HepG2 (cell line): ENCODE measurements at regions not wholly inside any gene's neighbourhood (a gene's known extent, or its start where the extent isn't known, plus 50 kb on each side); places are given as distances from the start of the nearest gene placed in this dataset.

Source experiments
- ATAC-seq: fragments of 200-7000 bp; cut with Tn5 transposase; 3 replicates; pipeline ENCODE4 v1.9.1; 2020; ENCODE audit warnings: mild to moderate bottlenecking, moderate library complexity
- BruUV-seq: library from RNA; stranded (reverse); fragments of 400-500 nt; replicated peaks from 2 replicates; lab custom pipeline; 2021; lab: Mats Ljungman, UMichigan
- CTCF ChIA-PET: fragments of 300-600 bp; formaldehyde crosslinking; extraction: SDS; loops from one replicate; lab custom pipeline; 2021; ENCODE audit warnings: low total read pairs, inconsistent platforms, low intra/inter-chr PET ratio; lab: Yijun Ruan, JAX
- POLR2A ChIA-PET: fragments of 350-600 bp; sonication (Branson Sonifier 250); formaldehyde crosslinking; loops from one replicate; lab custom pipeline; 2020; ENCODE audit warnings: antibody characterized with exemption, inconsistent platforms; lab: Yijun Ruan, JAX
- DNase-seq: peaks from one replicate; pipeline ENCODE4 v3.0.0-alpha.2; 2015; ENCODE audit warnings: low spot score
- FAIRE-seq: peaks from 3 replicates; lab custom pipeline; 2011; peaks lifted over from hg19 to GRCh38; lab: Jason Lieb, UNC
- H2AFZ ChIP-seq: one replicate; pipeline ENCODE4 v1.6.1; 2011; ENCODE audit warnings: low read length, inconsistent platforms
- H3K27ac ChIP-seq: fragments of 300-600 bp; 3 replicates; pipeline ENCODE4 v1.8.0; 2011; ENCODE audit warnings: mixed run types, mild to moderate bottlenecking, mixed read lengths, low read length, inconsistent platforms; ENCODE audit not compliant: insufficient read depth; ENCODE audit errors: extremely low read length
- H3K27me3 ChIP-seq, 2 experiments: fragments of 200-600 bp in 1 of 2; 2 replicates in 1 of 2; 3 replicates in 1 of 2; pipeline versions ENCODE4 v1.6.0 to v1.8.0; 2011; ENCODE audit warnings: low read length in 2 of 2, mild to moderate bottlenecking in 2 of 2, moderate library complexity in 2 of 2, inconsistent platforms in 1 of 2; ENCODE audit not compliant: insufficient read depth in 2 of 2, control insufficient read depth in 1 of 2
- H3K36me3 ChIP-seq, 2 experiments: fragments of 200-600 bp in 1 of 2; replicated peaks in 1 of 2; 2 replicates in 1 of 2; 3 replicates in 1 of 2; pipeline versions ENCODE4 v1.5.1 to v1.8.0; 2011; ENCODE audit warnings: low read length in 2 of 2, inconsistent platforms in 1 of 2; ENCODE audit not compliant: insufficient read depth in 2 of 2, control insufficient read depth in 1 of 2
- H3K4me1 ChIP-seq: 2 replicates; pipeline ENCODE4 v1.5.1; 2012; ENCODE audit warnings: low read length, inconsistent platforms; ENCODE audit not compliant: insufficient read depth
- H3K4me2 ChIP-seq: 2 replicates; pipeline ENCODE4 v1.6.0; 2011; ENCODE audit warnings: low read depth, low read length, inconsistent platforms
- H3K4me3 ChIP-seq, 3 experiments: fragments of 200-600 bp in 1 of 3; sonication (generic), shearing (Covaris generic) in 1 of 3; replicated peaks in 1 of 3; 2 replicates each; pipeline ENCODE4 v1.5.1; 2011 to 2016; ENCODE audit warnings: low read length in 3 of 3, inconsistent platforms in 2 of 3, low read depth in 2 of 3, mild to moderate bottlenecking in 2 of 3, control low read depth in 1 of 3, mixed read lengths in 1 of 3; ENCODE audit not compliant: insufficient read depth in 1 of 3
- H3K79me2 ChIP-seq: one replicate; pipeline ENCODE4 v1.6.1; 2011; ENCODE audit warnings: low read length, inconsistent platforms; ENCODE audit not compliant: insufficient read depth
- H3K9ac ChIP-seq: 2 replicates; pipeline ENCODE4 v1.6.0; 2011; ENCODE audit warnings: mild to moderate bottlenecking, low read depth, low read length, inconsistent platforms; ENCODE audit not compliant: insufficient read depth
- H3K9me3 ChIP-seq: 2 replicates; pipeline ENCODE4 v1.5.1; 2012; ENCODE audit warnings: mild to moderate bottlenecking, low read length
- H4K20me1 ChIP-seq: 2 replicates; pipeline ENCODE4 v1.6.0; 2011; ENCODE audit warnings: inconsistent platforms, mild to moderate bottlenecking, low read length, moderate library complexity; ENCODE audit not compliant: insufficient read depth
- BHLHE40 ChIP-seq: IDR thresholded peaks from 2 replicates; pipeline ENCODE4 v1.6.1; 2011; ENCODE audit warnings: low read length, improper control_type of control experiment
- HNF1B ChIP-seq: sonication (generic); formaldehyde crosslinking; IDR thresholded peaks from 2 replicates; pipeline ENCODE4 v1.5.1; 2020; ENCODE audit warnings: mild to moderate bottlenecking, moderate library complexity, missing genetic modification reagents
- KAT7 ChIP-seq: IDR thresholded peaks from 2 replicates; pipeline ENCODE4 v1.6.1; 2018; ENCODE audit warnings: borderline replicate concordance, missing compliant biosample characterization
- NBN ChIP-seq: fragments of 450-650 bp; conservative IDR thresholded peaks from 2 replicates; pipeline ENCODE4 v1.6.1; 2017
- TCF7 ChIP-seq: sonication (generic); IDR thresholded peaks from 2 replicates; pipeline ENCODE4 v1.6.1; 2016; ENCODE audit warnings: antibody characterized with exemption, low read depth
- ZEB1 ChIP-seq: IDR thresholded peaks from 2 replicates; pipeline ENCODE4 v1.6.1; 2012; ENCODE audit warnings: mild to moderate bottlenecking, low read depth, inconsistent platforms; ENCODE audit not compliant: insufficient replicate concordance
- ZNF430 ChIP-seq: sonication (generic); formaldehyde crosslinking; IDR thresholded peaks from 2 replicates; pipeline ENCODE4 v1.9.0; 2021; ENCODE audit warnings: mild to moderate bottlenecking, missing genetic modification reagents
- WGBS: methylation state at CpG from one replicate; pipeline ENCODE4 v1.1.6; 2017; ENCODE audit warnings: low lambda C conversion rate; 5-methylcytosine and 5-hydroxymethylcytosine counted together
- in situ Hi-C: cut with HindIII; loops from 2 replicates; pipeline ENCODE4 v1.10.0; 2017; ENCODE audit warnings: low pct_unique_long_range_greater_than_20kb; ENCODE audit not compliant: extremely low pct_ligation_motif_present
- intact Hi-C: fragments of 100-400 bp; cut with micrococcal nuclease; formaldehyde crosslinking; loops from one replicate; pipeline ENCODE4 v1.10.0; 2022; ENCODE audit not compliant: unreplicated experiment
- TF ChIP-seq, protein P1 (sequence below): IDR thresholded peaks from 2 replicates; pipeline ENCODE4 v1.6.1; 2018; ENCODE audit warnings: missing genetic modification reagents, mild to moderate bottlenecking, missing compliant biosample characterization

- H3K4me2 ChIP-seq = no peak overlapping the region
- ChIA-PET CTCF (no interaction called here), POLR2A (no interaction called here)
- TF ChIP-seq BHLHE40 (no peak), HNF1B (no peak), TCF7 (no peak), KAT7 (CRISPR knock-in tag) (no peak), ZEB1 (no peak), NBN (no peak), ZNF430 (CRISPR knock-in tag) (no peak)
- TF ChIP-seq, protein P1, sequence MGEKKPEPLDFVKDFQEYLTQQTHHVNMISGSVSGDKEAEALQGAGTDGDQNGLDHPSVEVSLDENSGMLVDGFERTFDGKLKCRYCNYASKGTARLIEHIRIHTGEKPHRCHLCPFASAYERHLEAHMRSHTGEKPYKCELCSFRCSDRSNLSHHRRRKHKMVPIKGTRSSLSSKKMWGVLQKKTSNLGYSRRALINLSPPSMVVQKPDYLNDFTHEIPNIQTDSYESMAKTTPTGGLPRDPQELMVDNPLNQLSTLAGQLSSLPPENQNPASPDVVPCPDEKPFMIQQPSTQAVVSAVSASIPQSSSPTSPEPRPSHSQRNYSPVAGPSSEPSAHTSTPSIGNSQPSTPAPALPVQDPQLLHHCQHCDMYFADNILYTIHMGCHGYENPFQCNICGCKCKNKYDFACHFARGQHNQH (CRISPR knock-in tag) = no peak
- H3K9ac ChIP-seq = no peak overlapping the region
- FAIRE-seq (no peak), ATAC-seq (no peak), DNase-seq (no peak)
- peaks cover 20% of the 10 kb centered on the region for H3K4me1 ChIP-seq
- no peaks in the 10 kb centered on the region for H3K36me3 ChIP-seq
- in situ Hi-C loops (no loop called here), intact Hi-C loops (no loop called here)
- no peaks in the 10 kb centered on the region for H4K20me1 ChIP-seq
- BruUV-seq = no TSS peak
- 53% methylated on average over 10 of the region's 10 CpGs for WGBS
- H3K9me3 ChIP-seq = no peaks in the 10 kb centered on the region
- H2AFZ ChIP-seq = no peak overlapping the region
- H3K4me3 ChIP-seq = no peak overlapping the region
- no peak overlapping the region for H3K27ac ChIP-seq
- H3K79me2 ChIP-seq = no peaks in the 10 kb centered on the region
- H3K27me3 ChIP-seq = peaks cover 0 to 4% of the 10 kb centered on the region in 2 experiments; a peak in 1 of 5 replicates
Measured at GRCh38 chr10:88076027-88076880, 212.8 kb downstream of the PTEN start.
